Left colon (tissue), 2 donors: ENCODE measurements at regions not wholly inside any gene's neighbourhood (a gene's known extent, or its start where the extent isn't known, plus 50 kb on each side); places are given as distances from the start of the nearest gene placed in this dataset.

Experiments
- ATAC-seq: fragments of 200-7000 bp; cut with Tn5 transposase; one replicate; pipeline ENCODE4 v1.9.1; 2020; ENCODE audit warnings: mild to moderate bottlenecking, moderate library complexity
- DNase-seq, 2 donors: peaks; one replicate each; pipeline ENCODE4 v3.0.0-alpha.2; 2020
- intact Hi-C, 2 donors: fragments of 100-400 bp; cut with DNase I in 1 of 2; cut with micrococcal nuclease in 1 of 2; formaldehyde crosslinking; loops; one replicate each; pipeline versions ENCODE4 v1.11.2 to v1.14.0; 2022; cut with DNase I, micrococcal nuclease
- donor health status: DM: no; HTN: no; CAD: no.
- donor health status: DM: yes; HTN: yes; CAD: no.

DNA sequence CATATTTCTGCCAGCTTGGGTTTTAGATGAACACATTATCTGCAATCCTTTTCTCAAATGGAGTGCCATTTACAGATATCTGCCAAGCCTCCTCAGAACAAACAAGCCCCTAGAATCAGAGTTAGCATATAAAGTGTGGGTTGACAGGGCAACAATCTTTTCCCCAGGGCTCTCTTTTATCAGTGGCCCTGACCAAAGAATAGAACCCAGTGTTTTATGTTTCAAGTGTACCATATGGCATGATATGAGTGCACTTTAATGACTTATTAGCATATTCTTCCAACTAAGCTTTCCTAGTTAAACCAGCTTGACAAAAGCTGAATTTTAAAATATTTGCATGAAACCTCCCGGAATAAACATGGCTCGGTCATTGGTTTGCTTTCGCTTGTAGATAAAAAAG is 57.3 kb downstream of the EVX1 start:
- ATAC-seq = no peak
- no peak for DNase-seq
- intact Hi-C loops = no loop called here

DNA sequence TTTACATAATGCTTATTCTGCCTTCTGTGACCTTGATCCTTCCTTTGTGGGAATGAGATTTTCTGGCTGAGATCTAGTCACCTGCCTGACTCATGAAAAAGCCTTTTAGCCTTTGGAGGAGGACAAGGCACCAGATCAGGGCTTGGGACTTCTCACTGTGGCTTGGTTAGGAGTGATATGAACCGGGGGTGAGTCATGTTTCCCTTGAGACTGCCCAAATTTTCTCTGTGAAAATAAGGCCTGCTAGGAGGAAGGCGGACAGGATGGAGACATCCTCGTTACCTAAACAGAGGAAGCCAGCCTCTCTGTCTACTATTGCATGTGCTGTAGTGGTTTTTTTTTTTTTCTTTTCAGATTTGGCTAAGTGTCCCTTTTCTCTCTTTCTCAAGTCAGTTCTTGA is 57.8 kb downstream of the EVX1 start:
- intact Hi-C loops = no loop called here

DNA sequence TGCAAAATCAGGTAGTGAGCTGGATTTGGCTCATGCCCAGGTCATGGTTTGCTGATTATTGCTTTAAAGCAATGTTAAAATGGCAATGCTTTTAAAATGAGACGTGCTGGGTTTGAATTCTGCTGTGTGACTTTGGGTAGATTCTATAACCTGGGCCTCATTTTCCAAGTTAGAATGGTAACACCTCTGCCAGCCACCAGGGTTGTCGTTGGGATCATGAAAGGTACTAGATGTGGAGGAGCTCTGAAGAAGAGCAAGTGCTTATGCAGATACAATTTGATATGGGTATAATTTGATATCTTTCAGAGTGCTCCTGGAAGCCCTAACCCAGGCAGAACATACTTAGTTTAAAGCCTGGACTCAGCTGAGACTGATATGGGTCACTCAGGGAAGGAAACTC is 60.0 kb downstream of the EVX1 start:
- intact Hi-C loops = no loop called here
- ATAC-seq (no peak), DNase-seq (no peak)

More for the DNA sequence above, 57.8 kb downstream of the EVX1 start:
- no peak for ATAC-seq
- DNase-seq = no peak

DNA sequence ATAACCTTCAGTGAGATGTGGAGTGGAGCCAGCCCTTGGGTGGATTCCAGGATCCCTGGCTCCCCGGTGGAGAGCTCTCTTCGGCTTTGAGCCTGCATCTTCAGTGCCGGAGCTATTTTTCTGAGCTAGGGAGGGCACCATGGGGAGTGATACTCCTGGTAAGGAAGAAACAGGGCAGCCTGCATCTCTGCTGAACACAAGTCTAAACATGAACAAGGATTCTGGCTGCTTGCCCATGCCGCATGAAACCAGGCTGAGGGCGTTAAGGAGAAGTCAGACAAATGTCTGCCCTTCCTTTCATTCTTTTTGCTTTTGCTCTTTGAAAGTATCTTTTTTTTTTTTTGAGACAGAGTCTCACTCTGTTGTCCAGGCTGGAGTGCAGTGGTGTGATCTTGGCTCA is 60.4 kb downstream of the EVX1 start:
- ATAC-seq (no peak), DNase-seq (peak in 1 of 2 donors; percentile 10)
- intact Hi-C loops = no loop called here

DNA sequence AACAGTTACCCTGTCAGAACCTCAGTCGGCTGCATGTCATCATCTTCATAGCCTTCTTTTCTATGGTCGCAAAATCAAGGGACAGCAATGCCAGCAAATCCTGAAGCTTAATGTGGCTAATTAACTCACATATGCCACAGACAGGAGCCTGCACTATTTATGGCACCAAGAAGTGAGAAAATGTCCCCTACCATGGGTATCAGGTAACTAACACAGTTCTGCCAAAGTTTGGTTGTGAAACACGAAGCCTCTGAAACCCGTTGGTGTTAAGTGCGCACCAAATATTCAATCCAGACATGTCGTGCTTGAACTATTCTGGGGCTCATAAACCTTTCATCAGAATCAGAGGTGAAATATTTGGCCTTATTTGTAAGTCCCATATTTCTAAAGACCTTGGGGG is 63.3 kb downstream of the EVX1 start:
- intact Hi-C loops = no loop called here
- ATAC-seq = no peak
- DNase-seq = no peak

DNA sequence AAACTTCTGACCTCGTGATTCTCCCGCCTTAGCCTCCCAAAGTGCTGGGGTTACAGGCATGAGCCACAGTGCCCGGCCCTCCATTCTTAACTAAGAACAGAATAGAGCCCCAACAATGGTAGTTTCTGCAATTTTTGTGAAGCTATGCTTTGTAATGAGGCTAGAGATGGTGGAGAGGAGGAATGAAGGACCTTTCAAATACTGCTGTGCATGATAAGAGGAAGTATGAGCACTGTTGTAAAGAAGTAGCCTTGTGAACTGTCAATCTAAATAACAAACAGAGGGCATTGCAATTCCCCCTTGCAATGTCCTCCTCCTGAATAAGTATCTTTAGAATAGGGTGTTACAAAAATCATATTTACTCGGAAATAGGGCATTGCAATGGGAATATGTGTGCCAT is 70.2 kb downstream of the EVX1 start:
- DNase-seq = no peak
- ATAC-seq = no peak
- intact Hi-C loops = no loop called here

DNA sequence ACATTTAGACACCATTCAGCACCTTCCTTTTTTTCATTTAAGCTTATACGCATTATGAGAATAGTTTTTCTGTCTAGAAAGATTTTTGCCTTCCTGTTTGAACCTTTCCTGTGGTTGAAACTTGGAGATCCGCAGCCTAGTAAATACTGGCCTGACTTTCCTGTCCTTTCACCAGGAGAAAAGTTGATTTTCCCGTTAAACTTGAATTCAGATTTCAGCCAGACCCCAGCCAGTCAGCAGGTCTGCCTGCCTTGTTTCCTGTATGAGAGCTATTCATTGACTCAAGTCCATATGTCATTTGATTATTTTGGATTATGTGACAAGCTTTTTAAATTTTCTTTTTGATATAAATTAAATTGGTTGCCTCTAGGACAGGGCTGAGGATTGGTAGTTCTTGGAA is 71.5 kb downstream of the EVX1 start:
- intact Hi-C loops = no loop called here
- ATAC-seq = no peak
- DNase-seq = no peak

DNA sequence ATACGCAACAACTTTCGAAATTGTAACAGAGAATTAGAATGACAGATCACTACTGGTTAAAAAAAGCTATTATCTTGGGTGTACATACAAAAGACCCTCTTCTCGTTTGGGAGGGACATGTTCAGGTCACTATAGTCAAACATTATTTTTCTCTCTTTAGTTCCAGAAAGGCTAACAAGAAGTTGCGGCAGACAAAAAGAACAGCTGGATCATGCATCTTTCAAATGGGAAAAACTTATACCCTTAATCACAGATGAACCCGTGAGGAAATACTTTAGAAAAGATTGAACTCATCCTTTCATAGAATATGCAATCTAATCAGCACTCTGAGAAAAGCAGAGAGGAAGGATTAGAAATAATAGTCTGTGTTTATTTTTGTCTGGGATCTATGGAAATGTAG is 72.5 kb downstream of the EVX1 start:
- ATAC-seq (no peak), DNase-seq (no peak)
- intact Hi-C loops = no loop called here

DNA sequence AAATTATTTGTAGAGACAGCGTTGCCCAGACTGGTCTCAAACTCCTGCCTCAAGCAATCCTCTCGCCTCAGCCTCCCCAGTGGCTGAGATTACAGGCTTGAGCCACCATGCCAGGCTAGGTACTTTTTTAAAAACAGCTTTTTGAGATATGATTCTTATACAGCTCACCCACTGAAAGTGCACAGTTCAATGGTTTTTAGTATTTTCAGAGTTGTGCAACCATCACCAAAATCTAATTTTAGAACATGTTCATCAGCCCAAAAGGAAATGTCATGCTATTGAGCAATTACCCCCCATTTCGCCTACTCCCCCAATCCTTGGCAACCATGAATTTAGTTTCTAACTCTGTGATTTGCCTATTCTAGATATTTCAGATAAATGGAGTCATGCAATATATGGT is 73.7 kb downstream of the EVX1 start:
- intact Hi-C loops = no loop called here
- ATAC-seq (no peak), DNase-seq (no peak)

DNA sequence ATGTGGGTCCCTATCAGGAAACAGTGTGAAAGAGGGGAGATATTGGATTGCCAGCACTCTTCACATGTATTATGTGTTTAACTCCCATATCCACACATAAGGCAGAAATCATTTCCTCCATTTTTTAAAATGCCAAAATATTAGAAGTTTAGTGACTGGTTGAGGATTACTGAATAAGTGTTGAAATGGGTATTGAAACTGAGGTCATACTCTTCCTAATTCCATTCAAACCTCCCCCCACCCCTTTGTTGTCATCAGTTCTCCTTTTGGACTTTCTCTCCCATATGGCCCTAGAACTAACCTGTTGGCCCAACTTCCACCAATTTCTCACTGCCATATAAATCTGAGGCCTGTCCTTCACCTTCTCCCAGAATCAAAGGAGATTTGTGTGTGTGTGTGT is 81.6 kb downstream of the EVX1 start:
- DNase-seq (no peak), ATAC-seq (no peak)
- intact Hi-C loops = no loop called here

DNA sequence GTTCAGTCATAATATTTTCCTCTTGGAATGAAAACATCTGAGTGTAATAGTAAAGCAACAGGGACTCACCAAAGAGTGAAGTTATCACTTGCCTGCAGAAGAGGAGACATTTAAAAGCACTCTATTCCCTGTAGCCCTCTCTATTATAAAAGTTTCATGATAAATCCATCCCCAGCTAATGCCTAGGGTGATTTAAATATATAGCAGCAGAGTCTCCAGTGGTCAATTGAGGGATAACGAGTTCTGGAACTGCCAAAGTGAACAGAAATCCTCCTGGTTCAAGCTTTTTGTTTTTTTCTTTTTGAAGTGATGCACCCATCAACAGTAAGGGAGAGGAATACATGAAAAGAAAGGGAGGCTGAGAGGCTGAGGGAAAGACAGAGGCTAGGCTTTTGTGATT is 87.3 kb downstream of the EVX1 start:
- intact Hi-C loops = no loop called here
- DNase-seq (no peak), ATAC-seq (no peak)

DNA sequence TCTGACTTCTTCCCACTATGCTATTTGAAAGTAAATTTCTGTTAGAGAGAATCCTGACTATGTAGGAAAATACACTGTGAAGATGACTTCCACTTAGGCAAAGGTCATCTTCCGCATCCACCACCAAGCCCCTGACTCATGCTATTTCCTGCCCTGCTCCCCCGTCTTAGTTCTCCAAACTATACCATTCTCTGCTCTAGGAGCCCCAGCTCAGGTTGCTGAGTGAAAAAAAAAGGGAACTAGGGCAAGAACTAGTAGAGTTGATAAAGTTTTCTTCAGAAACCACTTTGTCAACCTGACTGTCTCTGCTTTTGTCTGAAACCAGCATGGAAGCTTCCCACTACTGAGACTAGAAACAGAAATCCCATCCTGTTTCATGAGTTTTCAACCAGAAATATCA is 96.9 kb downstream of the EVX1 start:
- intact Hi-C loops = no loop called here
- ATAC-seq (no peak), DNase-seq (no peak)

DNA sequence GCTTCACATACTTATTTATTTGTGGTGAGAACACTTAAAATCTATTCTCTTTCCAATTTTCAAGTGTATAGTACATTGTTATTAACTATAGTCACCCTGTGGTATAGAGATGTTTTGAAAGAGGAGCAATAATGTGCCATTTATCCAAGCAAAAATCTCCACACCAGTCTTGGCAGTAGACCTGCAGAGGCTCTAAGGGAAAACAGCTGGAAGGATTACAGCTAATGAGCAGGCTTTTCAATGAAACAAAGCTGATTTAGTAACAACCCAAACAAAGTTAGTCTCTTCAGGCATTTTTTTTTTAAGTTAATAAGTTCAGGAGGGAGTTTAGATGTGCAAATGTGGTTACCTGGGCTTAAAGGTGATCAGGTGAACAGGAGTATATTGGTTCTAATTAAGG is 101.9 kb downstream of the EVX1 start:
- DNase-seq (no peak), ATAC-seq (no peak)
- intact Hi-C loops = no loop called here

DNA sequence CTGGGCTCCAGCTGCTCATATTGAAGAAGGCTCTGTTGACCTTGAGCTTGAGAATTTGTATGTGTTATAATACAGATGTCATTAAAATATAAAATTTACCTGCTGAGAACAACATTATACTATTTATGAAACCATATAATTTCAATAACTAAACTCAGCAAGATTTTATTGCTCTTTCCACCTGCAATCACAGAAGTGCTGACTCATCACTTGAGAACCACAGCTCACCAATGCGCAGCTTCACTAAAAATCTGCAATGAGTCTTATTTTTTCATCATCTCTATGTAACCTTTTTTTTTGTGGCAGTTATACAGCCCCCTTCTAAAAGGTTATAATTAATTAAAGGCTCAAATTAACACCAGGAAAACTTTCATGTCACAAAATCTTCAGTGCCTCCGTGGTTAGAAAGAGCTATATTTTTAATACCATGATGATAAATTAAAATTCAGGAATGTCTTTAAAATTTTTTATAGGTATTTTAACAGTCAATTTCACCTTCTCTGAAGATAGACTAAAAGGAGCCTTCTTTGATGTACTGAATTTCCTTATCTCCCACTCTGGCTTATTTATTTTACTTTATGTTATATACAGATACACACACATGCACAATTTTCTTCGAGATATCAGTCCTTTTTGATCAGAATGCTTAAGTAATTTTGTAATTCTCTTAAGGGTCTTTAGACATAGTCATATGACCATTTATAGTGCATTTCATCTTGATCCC is 102.7 kb downstream of the EVX1 start:
- ATAC-seq (peak; percentile 76), DNase-seq (no peak)
- intact Hi-C loops = no loop called here

DNA sequence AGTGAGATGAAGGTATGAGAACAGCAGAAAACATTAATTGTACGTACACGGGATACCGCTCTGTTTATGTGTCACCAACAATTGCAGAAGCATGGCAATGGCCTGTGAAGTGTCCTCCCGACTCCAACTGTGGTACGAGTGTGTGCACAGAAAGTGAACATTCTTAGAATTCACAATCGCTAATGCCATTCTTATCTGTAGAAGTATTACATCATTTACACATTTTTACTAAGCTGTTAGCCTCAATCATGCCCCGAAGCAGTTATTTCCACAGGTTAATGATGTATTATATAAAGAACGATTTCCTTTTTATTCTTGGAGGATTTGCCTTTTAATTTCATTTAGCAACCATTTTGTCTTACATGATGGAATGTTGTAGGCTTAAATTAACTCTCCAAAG is 103.4 kb downstream of the EVX1 start:
- no peak for ATAC-seq
- intact Hi-C loops = no loop called here

DNA sequence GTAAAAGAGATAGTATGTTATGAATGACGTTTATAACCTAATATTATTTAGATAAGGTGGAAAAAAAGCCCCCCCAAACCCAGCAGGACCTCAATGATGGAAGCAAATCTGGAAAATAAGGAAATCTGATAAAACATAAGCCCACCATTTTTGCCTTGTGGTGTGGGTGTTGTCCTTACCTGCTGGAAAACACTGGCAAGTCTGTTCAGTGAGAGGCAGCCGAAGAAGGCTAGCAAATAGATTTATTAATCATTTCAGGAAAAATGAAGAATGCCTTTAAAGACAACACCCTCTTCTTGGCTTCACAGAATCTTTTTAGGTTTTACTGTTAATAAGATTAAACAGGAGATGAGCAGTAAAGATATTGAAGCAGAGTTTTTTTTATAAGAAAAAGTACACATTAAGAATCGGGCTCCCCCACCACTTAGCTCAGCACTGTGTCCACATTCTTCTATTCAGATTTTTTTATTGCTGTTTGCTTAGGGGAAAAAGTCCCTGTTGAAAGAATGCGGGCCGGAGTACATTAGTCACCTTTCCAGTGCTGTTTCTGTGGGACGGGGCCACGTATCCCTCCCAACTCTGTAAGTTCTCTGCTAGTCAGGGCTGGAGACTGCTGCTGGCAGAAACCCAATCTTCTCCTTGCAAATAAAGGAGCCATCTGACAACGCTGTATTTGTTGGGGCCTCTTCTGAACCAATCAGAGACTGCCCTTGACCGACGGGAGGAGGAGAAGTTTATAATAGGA is 104.1 kb downstream of the EVX1 start:
- intact Hi-C loops = no loop called here
- DNase-seq = peak; percentile 59 to 87
- peak; percentile 84 for ATAC-seq

More for the DNA sequence above, 103.4 kb downstream of the EVX1 start:
- DNase-seq = no peak

DNA sequence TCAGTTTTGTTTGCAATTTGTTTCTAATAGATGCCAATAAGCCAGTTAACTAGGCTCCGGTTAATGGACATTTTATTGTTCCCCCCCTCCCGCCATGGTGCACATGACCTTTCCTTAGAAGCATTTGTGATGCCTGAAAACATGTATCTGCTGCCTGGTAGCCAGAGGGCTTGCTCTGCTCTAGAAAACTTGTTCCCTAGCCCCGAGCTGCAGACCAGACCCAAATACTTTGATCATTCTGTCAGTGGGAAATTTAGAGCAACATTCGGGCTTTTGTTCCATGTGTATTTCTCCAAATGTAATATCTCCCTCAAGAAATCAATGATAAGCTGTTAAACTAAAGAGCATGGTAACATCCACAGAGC is 104.7 kb downstream of the EVX1 start:
- ATAC-seq (no peak), DNase-seq (no peak)
- intact Hi-C loops = no loop called here

DNA sequence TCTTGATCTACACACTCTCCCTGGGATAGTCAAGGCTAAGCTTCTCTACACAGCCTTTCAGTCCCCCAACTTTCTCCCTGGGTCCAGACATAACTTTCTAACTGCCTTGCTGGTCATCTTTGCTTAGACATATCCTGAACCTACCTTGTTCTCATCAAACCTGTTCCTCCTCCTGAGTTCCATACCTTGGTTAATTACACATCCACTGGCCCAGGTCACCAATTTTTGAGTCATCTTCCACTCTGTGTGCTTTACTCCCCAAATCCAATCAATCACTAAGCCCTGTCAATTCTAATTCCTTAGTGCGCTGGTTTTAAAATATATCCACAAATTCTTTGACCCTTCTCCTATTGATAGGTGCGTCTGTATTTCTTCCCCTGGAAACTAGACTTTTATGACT is 107.0 kb downstream of the EVX1 start:
- ATAC-seq (no peak), DNase-seq (no peak)
- intact Hi-C loops = no loop called here

DNA sequence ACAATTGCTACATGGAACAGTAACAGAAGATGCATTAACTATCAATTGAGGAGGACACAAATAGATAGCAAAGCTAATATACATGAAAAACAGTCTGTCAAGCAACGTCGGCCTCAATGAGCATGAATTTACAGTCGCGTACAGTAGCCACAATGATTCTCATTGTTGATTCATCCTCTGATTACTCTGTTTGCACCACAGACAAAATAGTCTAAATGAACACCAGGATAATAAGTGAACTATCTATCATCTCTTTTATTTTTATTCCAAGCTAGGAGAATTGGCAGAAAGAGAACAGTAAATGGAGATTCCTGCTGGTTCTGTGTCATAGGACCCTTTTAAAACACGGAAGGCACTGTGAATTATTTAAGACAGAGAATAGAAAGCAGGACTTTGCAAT is 108.5 kb downstream of the EVX1 start:
- DNase-seq (no peak), ATAC-seq (no peak)
- intact Hi-C loops = no loop called here

DNA sequence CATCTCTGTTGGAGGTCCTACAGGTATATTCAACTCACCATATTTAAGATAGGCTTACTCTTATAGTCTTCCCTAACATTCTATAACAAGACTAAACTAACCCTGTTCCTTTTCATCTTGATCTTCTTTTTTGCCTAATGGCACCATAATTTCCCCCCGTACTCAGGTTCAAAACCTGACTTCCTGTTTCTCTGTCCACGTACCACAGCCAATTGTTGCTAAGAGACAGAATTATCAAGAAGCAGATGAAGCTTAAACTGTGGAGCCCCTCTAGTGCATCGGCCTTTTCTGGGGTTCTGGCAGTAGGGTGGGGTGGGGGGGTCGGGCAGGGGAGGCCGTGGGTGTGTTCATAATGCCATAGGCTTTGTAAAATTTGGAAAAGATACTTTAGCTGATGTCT is 109.2 kb downstream of the EVX1 start:
- no peak for ATAC-seq
- DNase-seq = no peak
- intact Hi-C loops = no loop called here
